Liver (tissue), 8 donors: ENCODE measurements at regions not wholly inside any gene's neighbourhood (a gene's known extent, or its start where the extent isn't known, plus 50 kb on each side); places are given as distances from the start of the nearest gene placed in this dataset.

ENCODE experiments used
- DNase-seq: peaks from one replicate; pipeline ENCODE4 v3.0.0-alpha.2; 2017; ENCODE audit warnings: low spot score
- H3K27ac ChIP-seq, 2 donors: one replicate each; pipeline ENCODE4 v1.7.0; 2013; ENCODE audit warnings: inconsistent platforms in 2 of 2, low read length in 2 of 2, control low read depth in 1 of 2, low read depth in 1 of 2, mild to moderate bottlenecking in 1 of 2
- H3K27me3 ChIP-seq, 4 donors: one replicate each; pipeline versions ENCODE4 v1.6.1 to v1.7.0; 2013; ENCODE audit warnings: low read length in 3 of 4, inconsistent platforms in 1 of 4, mild to moderate bottlenecking in 1 of 4, moderate library complexity in 1 of 4; ENCODE audit not compliant: control insufficient read depth in 4 of 4, insufficient read depth in 4 of 4
- H3K36me3 ChIP-seq, 4 donors: one replicate each; pipeline versions ENCODE4 v1.6.1 to v1.7.0; 2013; ENCODE audit warnings: low read length in 3 of 4, mild to moderate bottlenecking in 3 of 4, low read depth in 1 of 4, moderate library complexity in 1 of 4; ENCODE audit not compliant: control insufficient read depth in 4 of 4, insufficient read depth in 3 of 4
- H3K4me1 ChIP-seq, 4 donors: one replicate each; pipeline versions ENCODE4 v1.6.1 to v1.7.0; 2013; ENCODE audit warnings: low read length in 3 of 4, mild to moderate bottlenecking in 3 of 4, moderate library complexity in 1 of 4; ENCODE audit not compliant: control insufficient read depth in 4 of 4, insufficient read depth in 4 of 4
- H3K4me3 ChIP-seq, 3 donors: one replicate each; pipeline versions ENCODE4 v1.6.1 to v1.7.0; 2013; ENCODE audit warnings: low read length in 3 of 3, control low read depth in 1 of 3, low read depth in 1 of 3, mild to moderate bottlenecking in 1 of 3
- H3K9ac ChIP-seq, 2 donors: one replicate each; pipeline ENCODE4 v1.7.0; 2013; ENCODE audit warnings: low read length in 2 of 2, mild to moderate bottlenecking in 2 of 2, moderate library complexity in 2 of 2, control low read depth in 1 of 2, low read depth in 1 of 2
- H3K9me3 ChIP-seq, 4 donors: one replicate each; pipeline versions ENCODE4 v1.6.1 to v1.7.0; 2013; ENCODE audit warnings: low read length in 3 of 4; ENCODE audit not compliant: control insufficient read depth in 4 of 4
- CTCF ChIP-seq: fragments of 150-350 bp; IDR thresholded peaks from 2 replicates; pipeline ENCODE4 v1.5.1; 2017; ENCODE audit warnings: improper control_type of control experiment, low read depth, low read length; ENCODE audit not compliant: missing input control
- EGR1 ChIP-seq, 2 donors: IDR thresholded peaks; 2 replicates each; pipeline ENCODE4 v1.6.1; 2016 to 2018; ENCODE audit warnings: antibody characterized with exemption in 2 of 2, low read depth in 2 of 2
- FOXA1 ChIP-seq: IDR thresholded peaks from 2 replicates; pipeline ENCODE4 v1.6.1; 2016; ENCODE audit warnings: antibody characterized with exemption
- FOXA2 ChIP-seq: IDR thresholded peaks from 2 replicates; pipeline ENCODE4 v1.6.1; 2016; ENCODE audit warnings: antibody characterized with exemption
- GABPA ChIP-seq, 2 donors: IDR thresholded peaks in 1 of 2; conservative IDR thresholded peaks in 1 of 2; 2 replicates each; pipeline ENCODE4 v1.6.1; 2016; ENCODE audit warnings: antibody characterized with exemption in 2 of 2, mild to moderate bottlenecking in 1 of 2, moderate library complexity in 1 of 2
- HNF4A ChIP-seq, 2 donors: conservative IDR thresholded peaks; 2 replicates each; pipeline ENCODE4 v1.6.1; 2016; ENCODE audit warnings: antibody characterized with exemption in 2 of 2, mild to moderate bottlenecking in 2 of 2
- HNF4G ChIP-seq: IDR thresholded peaks from 2 replicates; pipeline ENCODE4 v1.6.1; 2016; ENCODE audit warnings: antibody characterized with exemption
- JUND ChIP-seq, 2 donors: IDR thresholded peaks; 2 replicates each; pipeline ENCODE4 v1.6.1; 2016; ENCODE audit warnings: antibody characterized with exemption in 2 of 2
- MAX ChIP-seq: IDR thresholded peaks from 2 replicates; pipeline ENCODE4 v1.6.1; 2016; ENCODE audit warnings: antibody characterized with exemption
- NR2F2 ChIP-seq: IDR thresholded peaks from 2 replicates; pipeline ENCODE4 v1.6.1; 2016; ENCODE audit warnings: antibody characterized with exemption
- RAD21 ChIP-seq, 2 donors: IDR thresholded peaks; 2 replicates each; pipeline ENCODE4 v1.6.1; 2016; ENCODE audit warnings: antibody characterized with exemption in 2 of 2, mild to moderate bottlenecking in 2 of 2
- REST ChIP-seq: IDR thresholded peaks from 2 replicates; pipeline ENCODE4 v1.6.1; 2016; ENCODE audit warnings: antibody characterized with exemption, mild to moderate bottlenecking
- RXRA ChIP-seq, 2 donors: IDR thresholded peaks; 2 replicates each; pipeline ENCODE4 v1.6.1; 2017 to 2018; ENCODE audit warnings: antibody characterized with exemption in 2 of 2, mild to moderate bottlenecking in 1 of 2
- SP1 ChIP-seq: IDR thresholded peaks from 2 replicates; pipeline ENCODE4 v1.6.1; 2018; ENCODE audit warnings: antibody characterized with exemption, mild to moderate bottlenecking
- TAF1 ChIP-seq: conservative IDR thresholded peaks from 2 replicates; pipeline ENCODE4 v1.6.1; 2016; ENCODE audit warnings: antibody characterized with exemption, mild to moderate bottlenecking
- YY1 ChIP-seq: IDR thresholded peaks from 2 replicates; pipeline ENCODE4 v1.6.1; 2016; ENCODE audit warnings: antibody characterized with exemption, mild to moderate bottlenecking
- ZBTB33 ChIP-seq: IDR thresholded peaks from 2 replicates; pipeline ENCODE4 v1.6.1; 2016; ENCODE audit warnings: antibody characterized with exemption
- WGBS: extraction: QIAGEN DNeasy Blood & Tissue Kit; methylation state at CpG from one replicate; pipeline ENCODE4 v1.1.7; 2013; 5-methylcytosine and 5-hydroxymethylcytosine counted together
- TF ChIP-seq, protein P1 (sequence below): IDR thresholded peaks from 2 replicates; pipeline ENCODE4 v1.6.1; 2016; ENCODE audit warnings: antibody characterized with exemption
- donor health status: healthy.
- donor health status: healthy.
- donor health status: healthy.
- donor health status: healthy.
- donor health status: healthy.

DNA sequence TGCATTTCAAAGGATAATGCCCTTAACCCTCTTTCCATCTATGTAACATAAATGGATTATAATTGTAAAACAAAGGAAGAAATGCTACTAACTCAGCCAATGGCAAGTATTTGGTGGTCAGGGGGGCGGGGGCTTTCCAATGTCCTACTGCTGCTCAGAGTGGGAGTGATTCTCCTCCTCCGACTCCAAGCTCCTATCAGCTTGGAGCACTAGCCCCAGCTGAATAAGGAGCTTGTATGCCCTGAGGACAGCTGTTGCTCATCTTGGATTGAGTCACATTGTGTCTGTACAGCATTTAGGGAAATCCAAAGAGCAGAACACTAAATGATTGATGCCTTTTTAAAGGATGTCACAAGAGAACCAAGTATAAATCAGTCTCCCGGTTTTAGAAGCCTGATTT, 105.6 kb upstream of the ZNF521 start:
- 64% methylated on average over 3 of the region's 3 CpGs for WGBS
- Histone ChIP-seq H3K9ac (no peak overlapping the region), H3K4me3 (no peak overlapping the region), H3K27ac (no peak overlapping the region), H3K9me3 (peaks cover 0 to 3% (median 0%) of the 10 kb centered on the region in 4 donors), H3K4me1 (no peaks in the 10 kb centered on the region), H3K36me3 (no peaks in the 10 kb centered on the region), H3K27me3 (no peaks in the 10 kb centered on the region)
- TF ChIP-seq JUND (IDR thresholded peaks at IDR 0.05) = no peak
- no peak for TF ChIP-seq RXRA (IDR thresholded peaks at IDR 0.05)
- TF ChIP-seq HNF4A (conservative IDR thresholded peaks at IDR 0.05) = no peak
- TF ChIP-seq FOXA2 = no peak
- no peak for TF ChIP-seq MAX
- TF ChIP-seq GABPA (IDR thresholded peaks at IDR 0.05 in 1 of 2, conservative IDR thresholded peaks at IDR 0.05 in 1 of 2) = no peak
- TF ChIP-seq HNF4G = no peak
- no peak for TF ChIP-seq ZBTB33
- TF ChIP-seq YY1 = no peak
- TF ChIP-seq EGR1 (IDR thresholded peaks at IDR 0.05; ENCODE audit: low read depth in 2 of 2) = no peak
- TF ChIP-seq CTCF = no peak
- TF ChIP-seq TAF1 = no peak
- TF ChIP-seq, protein P1, sequence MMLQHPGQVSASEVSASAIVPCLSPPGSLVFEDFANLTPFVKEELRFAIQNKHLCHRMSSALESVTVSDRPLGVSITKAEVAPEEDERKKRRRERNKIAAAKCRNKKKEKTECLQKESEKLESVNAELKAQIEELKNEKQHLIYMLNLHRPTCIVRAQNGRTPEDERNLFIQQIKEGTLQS = no peak
- DNase-seq = no peak

- DNase-seq = no peak
- Histone ChIP-seq H3K4me3 (no peak overlapping the region), H3K36me3 (no peaks in the 10 kb centered on the region), H3K9me3 (peaks cover 0 to 3% (median 0%) of the 10 kb centered on the region in 4 donors), H3K9ac (no peak overlapping the region), H3K27me3 (no peaks in the 10 kb centered on the region), H3K4me1 (no peaks in the 10 kb centered on the region), H3K27ac (no peak overlapping the region)
- no peak for TF ChIP-seq EGR1 (IDR thresholded peaks at IDR 0.05; ENCODE audit: low read depth in 2 of 2)
- WGBS = 73% methylated on average over 4 of the region's 4 CpGs
Measured at GRCh38 chr18:25457126-25457525, 105.2 kb upstream of the ZNF521 start.

GRCh38 chr18:25456334-25457010, 104.5 kb upstream of the ZNF521 start:
- H3K4me1 ChIP-seq = no peaks in the 10 kb centered on the region
- DNase-seq = no peak
- TF ChIP-seq MAX (no peak), TAF1 (no peak), NR2F2 (no peak), RXRA (IDR thresholded peaks at IDR 0.05) (no peak), HNF4G (no peak), REST (no peak), RAD21 (IDR thresholded peaks at IDR 0.05) (no peak), YY1 (no peak), FOXA2 (no peak), JUND (IDR thresholded peaks at IDR 0.05) (no peak), GABPA (IDR thresholded peaks at IDR 0.05 in 1 of 2, conservative IDR thresholded peaks at IDR 0.05 in 1 of 2) (no peak), SP1 (no peak), EGR1 (IDR thresholded peaks at IDR 0.05; ENCODE audit: low read depth in 2 of 2) (no peak), FOXA1 (no peak)
- TF ChIP-seq, protein P1 = no peak

More at GRCh38 chr18:25456334-25457010, 104.5 kb upstream of the ZNF521 start:
- WGBS = 65% methylated on average over 15 of the region's 15 CpGs
- no peak overlapping the region for H3K4me3 ChIP-seq
- H3K36me3 ChIP-seq = no peaks in the 10 kb centered on the region
- no peak overlapping the region for H3K9ac ChIP-seq
- H3K27ac ChIP-seq = no peak overlapping the region
- no peaks in the 10 kb centered on the region for H3K27me3 ChIP-seq
- H3K9me3 ChIP-seq = peaks cover 0 to 4% (median 0%) of the 10 kb centered on the region in 4 donors
